GM23248 (cell line): ENCODE measurements at regions not wholly inside any gene's neighbourhood (a gene's known extent, or its start where the extent isn't known, plus 50 kb on each side); places are given as distances from the start of the nearest gene placed in this dataset.

Experiments used
- DNase-seq: peaks from one replicate; pipeline ENCODE4 v3.0.0-alpha.2; 2015
- H2AFZ ChIP-seq: fragments of 200-600 bp; sonication (generic); 2 replicates; pipeline ENCODE4 v1.6.1; 2016; ENCODE audit warnings: antibody characterized with exemption
- H3F3A ChIP-seq: fragments of 200-600 bp; sonication (generic); 2 replicates; pipeline ENCODE4 v1.6.1; 2016; ENCODE audit warnings: mild to moderate bottlenecking, antibody characterized with exemption, mixed run types; ENCODE audit not compliant: insufficient read depth
- H3K27ac ChIP-seq: fragments of 200-600 bp; sonication (generic); 2 replicates; pipeline ENCODE4 v1.5.1; 2016; ENCODE audit warnings: mild to moderate bottlenecking
- H3K27me3 ChIP-seq: fragments of 200-600 bp; sonication (generic); replicated peaks from 2 replicates; pipeline ENCODE4 v1.6.1; 2016; ENCODE audit warnings: mild to moderate bottlenecking; ENCODE audit not compliant: insufficient read depth
- H3K36me3 ChIP-seq: fragments of 200-600 bp; sonication (generic); 2 replicates; pipeline ENCODE4 v1.6.1; 2016; ENCODE audit warnings: low read depth, mild to moderate bottlenecking
- H3K4me1 ChIP-seq: fragments of 200-600 bp; sonication (generic); 2 replicates; pipeline ENCODE4 v1.6.1; 2016; ENCODE audit warnings: mild to moderate bottlenecking; ENCODE audit not compliant: insufficient read depth
- H3K4me2 ChIP-seq: fragments of 200-600 bp; sonication (generic); one replicate; pipeline ENCODE4 v1.6.1; 2016; ENCODE audit warnings: mild to moderate bottlenecking; ENCODE audit not compliant: unreplicated experiment
- H3K4me3 ChIP-seq: fragments of 200-600 bp; sonication (generic); 2 replicates; pipeline ENCODE4 v1.5.1; 2016; ENCODE audit warnings: mild to moderate bottlenecking
- H3K79me2 ChIP-seq: fragments of 200-600 bp; sonication (generic); 2 replicates; pipeline ENCODE4 v1.6.1; 2016; ENCODE audit warnings: mild to moderate bottlenecking; ENCODE audit not compliant: insufficient read depth
- H3K9ac ChIP-seq: fragments of 200-600 bp; sonication (generic); 2 replicates; pipeline ENCODE4 v1.6.1; 2016; ENCODE audit warnings: mild to moderate bottlenecking
- H3K9me2 ChIP-seq: fragments of 200-600 bp; sonication (generic); 2 replicates; pipeline ENCODE4 v1.6.1; 2016; ENCODE audit warnings: mixed run types, mild to moderate bottlenecking, moderate library complexity; ENCODE audit not compliant: insufficient read depth
- H3K9me3 ChIP-seq: fragments of 200-600 bp; sonication (generic); one replicate; pipeline ENCODE4 v1.6.1; 2017; ENCODE audit warnings: low read depth
- H4K20me1 ChIP-seq: fragments of 200-600 bp; sonication (generic); 2 replicates; pipeline ENCODE4 v1.6.0; 2016; ENCODE audit not compliant: insufficient read depth
- EZH2 ChIP-seq: fragments of 200-600 bp; sonication (generic); IDR thresholded peaks from 2 replicates; pipeline ENCODE4 v1.6.1; 2018; ENCODE audit warnings: antibody characterized with exemption, mild to moderate bottlenecking; ENCODE audit not compliant: insufficient read depth, poor library complexity, severe bottlenecking
- EZH2phosphoT487 ChIP-seq: fragments of 200-600 bp; sonication (generic); IDR thresholded peaks from 2 replicates; pipeline ENCODE4 v1.6.1; 2018; ENCODE audit warnings: antibody characterized with exemption, moderate library complexity, mild to moderate bottlenecking, low read depth; ENCODE audit not compliant: insufficient read depth
- WGBS, 2 experiments: methylation state at CpG; one replicate each; pipeline ENCODE4 v1.1.6; 2015 to 2017; ENCODE audit warnings: low lambda C conversion rate in 2 of 2, low coverage in 1 of 2; ENCODE audit errors: missing lambda C conversion rate in 2 of 2; 5-methylcytosine and 5-hydroxymethylcytosine counted together
- in situ Hi-C: fragments of 300-500 bp; cut with MboI; formaldehyde crosslinking; loops from 2 replicates; pipeline ENCODE4 v1.15.0; 2020

- Histone ChIP-seq H3K4me2 (no peak overlapping the region), H3F3A (no peaks in the 10 kb centered on the region)
Measured at GRCh38 chr4:97142893-97143292, 1000.4 kb downstream of the STPG2 start.

DNA sequence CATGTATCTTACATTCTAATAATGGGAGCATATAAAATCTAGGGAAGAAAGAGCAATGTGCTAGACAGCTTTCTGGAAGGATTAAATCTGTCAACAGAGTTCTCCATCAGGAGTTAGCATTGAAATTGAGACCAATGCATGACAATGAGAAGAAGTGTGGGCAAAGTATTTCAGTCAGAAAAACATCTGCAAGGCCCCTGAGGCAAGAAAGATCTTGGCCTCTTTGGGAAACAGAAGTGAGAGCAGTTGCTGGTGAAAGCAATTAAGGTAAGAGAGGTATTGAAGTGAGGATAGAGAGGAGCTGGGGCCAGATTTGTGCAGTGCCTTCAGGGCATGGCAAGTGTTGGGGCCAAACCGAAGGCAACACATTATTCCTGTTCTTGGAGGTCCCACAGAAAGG is 999.1 kb downstream of the STPG2 start:
- TF ChIP-seq EZH2phosphoT487 (no peak), EZH2 (no peak)
- Histone ChIP-seq H3K79me2 (no peaks in the 10 kb centered on the region), H3K9me3 (no peaks in the 10 kb centered on the region), H3K9me2 (no peaks in the 10 kb centered on the region), H2AFZ (no peak overlapping the region), H3K27me3 (no peaks in the 10 kb centered on the region), H3K27ac (no peak overlapping the region), H3K36me3 (no peaks in the 10 kb centered on the region), H3K4me3 (no peak overlapping the region), H3K4me1 (no peaks in the 10 kb centered on the region), H3K4me2 (no peak overlapping the region), H4K20me1 (no peaks in the 10 kb centered on the region), H3K9ac (no peak overlapping the region), H3F3A (no peaks in the 10 kb centered on the region)
- in situ Hi-C loops: no loop called here
- 0 to 5% methylated on average over 1 of the region's 1 CpG for WGBS, 2 experiments
- DNase-seq: no peak

More at GRCh38 chr4:97142893-97143292, 1000.4 kb downstream of the STPG2 start:
- TF ChIP-seq EZH2phosphoT487 (no peak), EZH2 (no peak)
- no peak overlapping the region for H3K27ac ChIP-seq
- H3K36me3 ChIP-seq: no peaks in the 10 kb centered on the region
- WGBS, 2 experiments: 20 to 22% methylated on average over 4 of the region's 4 CpGs
- in situ Hi-C loops: no loop called here
- no peak overlapping the region for H3K9ac ChIP-seq
- no peak overlapping the region for H3K4me3 ChIP-seq
- H3K9me2 ChIP-seq: no peaks in the 10 kb centered on the region
- no peak for DNase-seq
- H3K27me3 ChIP-seq: no peaks in the 10 kb centered on the region
- no peak overlapping the region for H2AFZ ChIP-seq
- no peaks in the 10 kb centered on the region for H3K9me3 ChIP-seq
- H3K79me2 ChIP-seq: no peaks in the 10 kb centered on the region
- H3K4me1 ChIP-seq: no peaks in the 10 kb centered on the region
- no peaks in the 10 kb centered on the region for H4K20me1 ChIP-seq

DNA sequence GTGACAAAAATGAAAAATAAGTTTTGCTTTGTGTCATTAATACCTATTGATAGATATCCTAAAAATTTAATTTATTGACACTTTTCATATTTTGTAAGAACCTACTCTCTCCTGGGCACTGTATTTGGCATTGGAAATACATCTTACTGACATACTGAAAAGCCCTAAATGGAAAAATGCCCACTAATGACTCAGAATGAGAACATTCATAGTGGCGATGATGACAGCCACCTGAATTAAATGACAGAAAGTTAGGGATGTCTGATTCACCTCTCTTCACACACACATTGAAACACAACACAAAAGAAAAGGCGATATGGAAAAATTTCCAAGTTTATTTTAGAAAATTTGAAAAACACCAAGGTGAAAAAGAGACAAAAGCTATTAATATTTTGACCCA is 992.3 kb downstream of the STPG2 start:
- Histone ChIP-seq H3K4me3 (no peak overlapping the region), H2AFZ (no peak overlapping the region), H3F3A (no peaks in the 10 kb centered on the region), H3K9ac (no peak overlapping the region), H3K9me3 (no peaks in the 10 kb centered on the region), H3K9me2 (no peaks in the 10 kb centered on the region), H4K20me1 (no peaks in the 10 kb centered on the region), H3K79me2 (no peaks in the 10 kb centered on the region), H3K27me3 (no peaks in the 10 kb centered on the region), H3K36me3 (no peaks in the 10 kb centered on the region), H3K27ac (no peak overlapping the region), H3K4me1 (no peaks in the 10 kb centered on the region), H3K4me2 (no peak overlapping the region)
- WGBS, 2 experiments: 20 to 23% methylated on average over 2 of the region's 2 CpGs
- in situ Hi-C loops: no loop called here
- no peak for DNase-seq
- TF ChIP-seq EZH2 (no peak), EZH2phosphoT487 (no peak)

DNA sequence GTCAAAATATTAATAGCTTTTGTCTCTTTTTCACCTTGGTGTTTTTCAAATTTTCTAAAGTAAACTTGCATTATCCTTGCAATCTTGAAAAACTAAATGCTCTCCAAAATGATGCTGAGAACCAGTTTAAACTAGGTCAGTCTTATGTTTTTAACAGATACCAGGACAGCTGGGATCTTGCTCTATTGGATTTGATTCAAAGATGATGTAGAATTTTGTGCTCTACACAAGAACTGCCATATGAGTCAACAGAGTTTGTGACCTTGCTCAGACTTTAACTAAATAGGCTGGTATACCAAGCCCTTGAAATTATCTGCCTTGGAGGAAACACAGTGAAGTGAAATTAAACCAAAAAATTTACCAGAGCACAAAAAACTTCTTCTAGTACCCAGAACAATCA is 991.1 kb downstream of the STPG2 start:
- H3K9me3 ChIP-seq: no peaks in the 10 kb centered on the region
- TF ChIP-seq EZH2 (no peak), EZH2phosphoT487 (no peak)
- H3K4me3 ChIP-seq: no peak overlapping the region
- in situ Hi-C loops: no loop called here
- H2AFZ ChIP-seq: no peak overlapping the region
- no peaks in the 10 kb centered on the region for H3K9me2 ChIP-seq
- no peak for DNase-seq
- H3F3A ChIP-seq: no peaks in the 10 kb centered on the region
- no peak overlapping the region for H3K27ac ChIP-seq
- no peak overlapping the region for H3K4me2 ChIP-seq
- no peaks in the 10 kb centered on the region for H3K4me1 ChIP-seq
- no peak overlapping the region for H3K9ac ChIP-seq
- no peaks in the 10 kb centered on the region for H3K27me3 ChIP-seq
- H3K36me3 ChIP-seq: no peaks in the 10 kb centered on the region
- no peaks in the 10 kb centered on the region for H4K20me1 ChIP-seq
- no peaks in the 10 kb centered on the region for H3K79me2 ChIP-seq

- Histone ChIP-seq H3K79me2 (no peaks in the 10 kb centered on the region), H4K20me1 (no peaks in the 10 kb centered on the region), H3K9ac (no peak overlapping the region), H3K4me2 (no peak overlapping the region), H2AFZ (no peak overlapping the region), H3K27me3 (no peaks in the 10 kb centered on the region), H3F3A (no peaks in the 10 kb centered on the region), H3K4me1 (no peaks in the 10 kb centered on the region), H3K4me3 (no peak overlapping the region), H3K9me2 (no peaks in the 10 kb centered on the region), H3K36me3 (no peaks in the 10 kb centered on the region), H3K9me3 (no peaks in the 10 kb centered on the region), H3K27ac (no peak overlapping the region)
- 5 to 17% methylated on average over 1 of the region's 1 CpG for WGBS, 2 experiments
- no peak for DNase-seq
- in situ Hi-C loops: no loop called here
- TF ChIP-seq EZH2 (no peak), EZH2phosphoT487 (no peak)
Measured at GRCh38 chr4:97153042-97153441, 990.2 kb downstream of the STPG2 start.
